Neuron (in vitro differentiated cells): ENCODE measurements at regions not wholly inside any gene's neighbourhood (a gene's known extent, or its start where the extent isn't known, plus 50 kb on each side); places are given as distances from the start of the nearest gene placed in this dataset.
"Not testable (repeated sequence)": the region's sequence is repeated elsewhere in the genome, so short reads cannot be mapped to it uniquely, and the experiment has no call there.

Source experiments
- H2AFZ ChIP-seq: one replicate; pipeline ENCODE4 v1.6.1; 2013; ENCODE audit warnings: low read depth, mild to moderate bottlenecking, inconsistent platforms, low read length, moderate library complexity
- H3K27me3 ChIP-seq: one replicate; pipeline ENCODE4 v1.6.1; 2013; ENCODE audit warnings: low read length; ENCODE audit not compliant: insufficient read depth
- H3K36me3 ChIP-seq: one replicate; pipeline ENCODE4 v1.6.1; 2013; ENCODE audit warnings: low read length; ENCODE audit not compliant: insufficient read depth
- H3K4me1 ChIP-seq: one replicate; pipeline ENCODE4 v1.6.1; 2013; ENCODE audit warnings: low read length; ENCODE audit not compliant: insufficient read depth
- H3K4me3 ChIP-seq: 2 replicates; pipeline ENCODE4 v1.5.1; 2013; ENCODE audit warnings: mild to moderate bottlenecking, low read length, moderate library complexity
- H3K9me3 ChIP-seq: one replicate; pipeline ENCODE4 v1.6.1; 2013; ENCODE audit warnings: low read length

DNA sequence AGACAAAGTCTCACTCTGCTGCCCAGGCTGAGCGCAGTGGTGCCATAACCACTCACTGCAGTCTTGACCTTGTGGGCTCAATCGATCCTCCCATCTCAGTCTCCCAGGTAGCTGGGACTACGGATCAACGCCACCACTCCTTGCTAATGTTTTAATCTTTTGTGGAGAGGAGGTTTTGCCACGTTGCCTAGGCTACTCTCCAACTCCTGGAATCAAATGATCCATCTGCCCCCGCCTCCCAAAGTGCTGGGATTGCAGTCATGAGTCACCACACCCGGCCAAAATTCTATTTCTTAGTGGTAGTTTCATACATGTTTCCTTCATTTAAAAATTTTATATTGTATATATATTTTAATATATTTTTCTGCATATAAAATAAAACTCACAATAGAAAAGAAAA lies 125.8 kb upstream of the CLNK start:
- Histone ChIP-seq H2AFZ (no peak overlapping the region), H3K36me3 (no peaks in the 10 kb centered on the region), H3K4me1 (peaks cover 3% of the 10 kb centered on the region)

DNA sequence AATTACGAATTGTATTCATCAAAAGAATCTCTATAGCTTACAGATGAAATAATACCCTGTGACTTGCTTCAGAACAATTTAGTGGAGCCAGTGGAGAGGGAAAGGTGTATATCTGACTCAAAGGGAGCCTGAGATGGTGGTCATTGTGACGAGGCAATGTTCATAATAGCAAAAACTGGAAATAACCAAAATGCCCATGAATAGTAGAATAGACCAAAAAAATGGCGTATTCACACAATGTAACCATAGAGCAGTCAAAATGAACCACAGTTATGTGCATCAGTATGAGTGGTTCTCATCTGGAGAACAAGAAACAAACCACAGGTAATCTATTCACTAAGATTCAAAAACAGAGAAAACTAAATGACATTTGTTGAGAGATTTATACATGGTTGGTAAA lies 125.3 kb upstream of the CLNK start:
- H3K4me1 ChIP-seq: peaks cover 8% of the 10 kb centered on the region
- H3K4me3 ChIP-seq: no peak overlapping the region
- no peaks in the 10 kb centered on the region for H3K9me3 ChIP-seq
- no peak overlapping the region for H2AFZ ChIP-seq
- no peaks in the 10 kb centered on the region for H3K36me3 ChIP-seq
- no peaks in the 10 kb centered on the region for H3K27me3 ChIP-seq

More for the DNA sequence above, 125.8 kb upstream of the CLNK start:
- Histone ChIP-seq H3K27me3 (no peaks in the 10 kb centered on the region), H3K9me3 (no peaks in the 10 kb centered on the region), H3K4me3 (no peak overlapping the region)

DNA sequence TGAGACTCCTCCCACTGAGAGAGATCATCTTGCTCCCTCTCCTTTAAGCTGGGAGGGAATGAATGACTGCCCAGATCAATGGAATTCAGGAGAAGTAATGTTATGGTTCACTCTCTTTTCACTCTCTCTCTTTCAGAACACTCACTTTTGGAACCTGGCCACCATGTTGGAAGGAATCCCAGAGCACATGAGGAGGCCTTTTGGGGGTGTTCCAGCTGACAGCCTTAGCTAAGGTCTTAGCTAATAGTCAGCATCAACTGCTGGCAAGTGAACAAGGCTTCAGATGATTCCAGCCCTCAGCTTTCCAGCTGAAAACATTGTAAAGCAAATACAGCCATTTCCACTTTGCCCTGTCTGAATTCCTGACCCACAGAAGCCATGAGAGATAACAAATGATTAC lies 124.0 kb upstream of the CLNK start:
- no peak overlapping the region for H2AFZ ChIP-seq
- peaks cover 9% of the 10 kb centered on the region for H3K4me1 ChIP-seq
- H3K9me3 ChIP-seq: no peaks in the 10 kb centered on the region
- no peaks in the 10 kb centered on the region for H3K27me3 ChIP-seq
- H3K36me3 ChIP-seq: no peaks in the 10 kb centered on the region
- H3K4me3 ChIP-seq: no peak overlapping the region

DNA sequence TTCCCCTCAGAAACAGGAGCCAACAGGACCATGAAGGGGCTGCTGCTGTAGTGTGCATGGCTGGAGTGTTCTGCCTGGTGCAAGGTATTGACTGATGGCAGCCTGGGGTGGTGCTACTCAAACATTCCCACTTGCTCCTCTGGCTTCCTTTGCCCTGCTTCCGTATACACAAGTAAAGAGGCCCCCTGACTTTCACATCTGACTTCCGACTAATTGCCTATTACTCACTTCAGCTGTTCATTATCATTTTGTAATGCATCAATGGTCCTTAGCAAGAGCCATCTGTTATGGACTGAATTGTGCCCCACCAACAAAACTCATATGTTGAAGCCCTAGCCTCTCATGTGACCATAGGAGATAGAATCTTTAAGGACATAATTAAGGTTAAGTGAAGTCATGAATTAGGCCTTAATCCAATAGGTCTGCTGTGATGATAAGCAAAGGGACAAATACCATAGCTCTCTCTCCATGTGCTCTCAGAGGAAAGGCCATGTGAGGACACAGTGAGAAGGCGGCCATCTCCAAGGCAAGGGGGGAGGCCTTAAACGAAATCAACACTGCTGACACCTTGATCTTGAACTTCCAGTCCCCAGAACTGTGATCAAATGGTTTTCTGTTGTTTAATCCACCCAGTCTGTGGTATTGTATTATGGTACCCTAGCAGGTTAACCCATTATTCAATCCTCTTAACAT lies 122.5 kb upstream of the CLNK start:
- Histone ChIP-seq H3K9me3 (no peaks in the 10 kb centered on the region), H3K4me3 (no peak overlapping the region), H3K4me1 (peaks cover 9% of the 10 kb centered on the region), H2AFZ (no peak overlapping the region), H3K27me3 (no peaks in the 10 kb centered on the region), H3K36me3 (no peaks in the 10 kb centered on the region)

DNA sequence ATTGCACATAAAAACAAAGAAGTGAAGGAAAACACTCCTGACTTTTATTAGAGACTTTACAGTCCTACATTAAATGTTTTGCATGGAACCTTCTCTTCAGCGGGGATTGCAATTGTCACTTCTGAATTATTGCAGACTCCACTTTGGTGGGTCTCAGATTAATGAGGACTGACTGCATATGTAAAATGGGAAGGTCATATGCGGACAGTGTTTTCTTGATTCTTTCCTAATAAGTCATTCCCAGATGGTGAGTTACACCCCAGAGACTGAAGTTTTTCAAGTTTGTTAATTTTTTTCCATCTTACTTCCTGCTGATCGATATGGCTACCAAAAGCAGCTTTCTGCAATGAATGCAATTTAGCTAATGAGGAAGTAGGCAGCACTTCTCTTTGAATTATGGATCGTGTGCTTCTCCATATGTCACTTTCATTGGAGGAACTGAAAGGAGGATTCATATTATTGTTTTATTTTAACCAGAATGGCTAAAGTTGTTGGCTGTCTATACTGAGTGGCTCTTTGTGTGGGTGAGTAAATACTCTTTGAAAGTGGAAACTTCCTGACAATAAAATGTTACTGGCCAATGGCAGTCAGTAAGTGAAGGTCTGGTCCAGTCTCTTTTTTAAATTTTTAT lies 119.3 kb upstream of the CLNK start:
- H3K4me3 ChIP-seq: no peak overlapping the region
- no peaks in the 10 kb centered on the region for H3K9me3 ChIP-seq
- peaks cover 9% of the 10 kb centered on the region for H3K4me1 ChIP-seq
- H3K27me3 ChIP-seq: no peaks in the 10 kb centered on the region
- H2AFZ ChIP-seq: no peak overlapping the region
- H3K36me3 ChIP-seq: no peaks in the 10 kb centered on the region

DNA sequence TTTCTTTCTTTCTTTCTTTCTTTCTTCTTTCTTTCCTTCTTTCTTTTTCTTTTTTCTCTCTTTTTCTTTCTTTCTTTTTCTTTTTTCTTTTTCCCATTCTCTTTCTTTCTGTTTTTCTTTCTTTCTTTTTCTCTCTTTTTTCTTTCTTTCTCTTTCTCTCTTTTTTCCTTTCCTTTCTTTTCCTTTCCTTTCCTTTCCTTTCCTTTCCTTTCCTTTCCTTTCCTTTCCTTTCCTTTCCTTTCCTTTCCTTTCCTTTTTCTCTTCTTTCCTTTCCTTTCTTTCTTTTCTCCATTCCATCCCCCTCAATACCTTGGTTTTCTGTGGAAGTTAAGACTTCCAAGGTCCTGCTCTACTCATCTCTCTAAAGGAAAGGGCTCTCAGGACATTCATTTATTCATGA lies 102.8 kb upstream of the CLNK start:
- H3K9me3 ChIP-seq: no peaks in the 10 kb centered on the region
- H3K4me3 ChIP-seq: no peak overlapping the region
- no peaks in the 10 kb centered on the region for H3K4me1 ChIP-seq
- no peak overlapping the region for H2AFZ ChIP-seq
- H3K27me3 ChIP-seq: no peaks in the 10 kb centered on the region
- H3K36me3 ChIP-seq: no peaks in the 10 kb centered on the region

DNA sequence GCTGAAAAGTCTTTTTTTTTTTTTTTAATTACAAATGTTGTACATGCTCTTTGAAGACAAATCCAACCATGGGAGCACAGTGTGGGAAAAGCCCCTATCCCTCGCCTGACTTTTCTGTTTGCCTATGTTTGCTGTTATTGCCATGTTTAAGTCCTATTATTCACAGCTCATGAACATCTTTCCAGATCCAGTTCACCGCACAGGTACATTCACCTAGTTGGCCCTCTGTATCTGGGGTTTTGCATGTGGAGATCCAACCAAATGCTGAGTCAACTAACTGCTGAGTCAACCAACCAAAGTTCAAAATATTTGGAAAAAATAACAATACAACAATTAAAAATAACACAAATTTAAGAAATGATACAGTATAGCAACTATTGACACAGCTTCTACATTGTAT lies 100.1 kb upstream of the CLNK start:
- Histone ChIP-seq H3K4me3 (no peak overlapping the region), H3K4me1 (no peaks in the 10 kb centered on the region), H2AFZ (no peak overlapping the region), H3K36me3 (no peaks in the 10 kb centered on the region), H3K9me3 (no peaks in the 10 kb centered on the region), H3K27me3 (no peaks in the 10 kb centered on the region)

DNA sequence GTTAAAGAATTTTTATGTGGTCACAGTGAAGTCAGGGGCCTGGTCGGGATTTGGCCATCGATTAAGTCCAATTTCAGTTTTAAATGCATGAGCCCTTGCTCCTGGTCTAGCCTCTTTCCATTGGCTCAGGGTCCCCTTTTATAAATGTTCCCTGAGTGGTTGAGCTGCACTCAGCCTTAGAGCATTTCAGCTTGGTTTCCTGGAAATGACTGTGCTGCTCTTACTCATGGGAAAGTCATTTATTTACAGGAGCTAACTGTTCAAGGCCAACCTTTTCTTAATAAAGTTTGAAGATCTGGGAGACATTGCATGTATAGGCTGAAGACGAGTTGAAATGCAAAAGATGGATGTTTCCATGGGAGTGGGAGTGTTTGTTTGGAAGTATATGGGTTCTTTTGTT lies 98.8 kb upstream of the CLNK start:
- Histone ChIP-seq H3K27me3 (no peaks in the 10 kb centered on the region), H3K36me3 (no peaks in the 10 kb centered on the region), H3K9me3 (no peaks in the 10 kb centered on the region), H2AFZ (no peak overlapping the region), H3K4me3 (no peak overlapping the region), H3K4me1 (no peaks in the 10 kb centered on the region)

DNA sequence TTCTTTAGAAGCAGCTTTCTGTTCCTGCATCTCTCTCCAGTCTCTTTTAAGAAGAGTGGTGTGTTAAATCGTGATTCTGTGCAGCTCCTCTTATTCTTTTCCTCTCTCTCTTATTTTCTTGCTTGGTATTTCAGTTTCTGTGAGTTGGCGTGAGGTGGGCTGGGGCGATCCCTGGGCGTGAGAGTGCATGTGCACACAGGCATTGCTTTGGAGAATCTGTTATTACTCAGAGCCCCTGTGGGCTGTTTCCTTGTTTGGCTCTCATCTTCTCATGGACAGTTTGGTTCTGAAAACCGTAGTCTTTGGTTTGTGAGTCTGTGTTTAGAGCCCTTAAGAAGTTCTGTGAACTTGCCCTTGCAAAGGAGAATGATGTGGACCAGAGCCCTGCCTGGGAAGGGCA lies 97.2 kb upstream of the CLNK start:
- H3K9me3 ChIP-seq: no peaks in the 10 kb centered on the region
- no peaks in the 10 kb centered on the region for H3K4me1 ChIP-seq
- no peak overlapping the region for H3K4me3 ChIP-seq
- no peaks in the 10 kb centered on the region for H3K27me3 ChIP-seq
- H3K36me3 ChIP-seq: no peaks in the 10 kb centered on the region
- no peak overlapping the region for H2AFZ ChIP-seq

DNA sequence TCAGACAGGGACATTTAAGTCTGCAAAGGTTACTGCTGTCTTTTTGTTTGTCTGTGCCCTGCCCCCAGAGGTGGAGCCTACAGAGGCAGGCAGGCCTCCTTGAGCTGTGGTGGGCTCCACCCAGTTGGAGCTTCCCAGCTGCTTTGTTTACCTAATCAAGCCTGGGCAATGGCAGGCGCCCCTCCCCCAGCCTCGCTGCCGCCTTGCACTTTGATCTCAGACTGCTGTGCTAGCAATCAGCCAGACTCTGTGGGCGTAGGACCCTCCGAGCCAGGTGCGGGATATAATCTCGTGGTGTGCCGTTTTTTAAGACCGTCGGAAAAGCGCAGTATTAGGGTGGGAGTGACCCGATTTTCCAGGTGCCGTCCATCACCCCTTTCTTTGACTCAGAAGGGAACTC lies 96.2 kb upstream of the CLNK start:
- not testable (repeated sequence) for H3K27me3 ChIP-seq, H3K36me3 ChIP-seq, H3K9me3 ChIP-seq, H3K4me1 ChIP-seq, H2AFZ ChIP-seq, H3K4me3 ChIP-seq

DNA sequence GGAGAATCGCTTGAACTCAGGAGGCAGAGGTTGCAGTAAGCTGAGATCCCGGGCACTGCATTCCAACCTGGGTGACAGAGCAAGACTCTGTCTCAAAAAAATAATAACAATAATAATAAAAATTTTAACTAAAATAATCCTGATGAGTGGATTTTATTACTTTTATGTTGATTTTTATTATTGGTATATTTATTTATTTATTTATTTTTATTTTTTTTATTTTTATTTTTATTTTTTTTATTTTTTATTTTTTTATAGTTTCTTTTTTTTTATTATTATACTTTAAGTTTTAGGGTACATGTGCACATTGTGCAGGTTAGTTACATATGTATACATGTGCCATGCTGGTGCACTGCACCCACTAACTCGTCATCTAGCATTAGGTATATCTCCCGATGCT lies 90.6 kb upstream of the CLNK start:
- H3K27me3 ChIP-seq, H3K4me3 ChIP-seq, H3K4me1 ChIP-seq, H3K36me3 ChIP-seq, H2AFZ ChIP-seq, H3K9me3 ChIP-seq: not testable (repeated sequence)

DNA sequence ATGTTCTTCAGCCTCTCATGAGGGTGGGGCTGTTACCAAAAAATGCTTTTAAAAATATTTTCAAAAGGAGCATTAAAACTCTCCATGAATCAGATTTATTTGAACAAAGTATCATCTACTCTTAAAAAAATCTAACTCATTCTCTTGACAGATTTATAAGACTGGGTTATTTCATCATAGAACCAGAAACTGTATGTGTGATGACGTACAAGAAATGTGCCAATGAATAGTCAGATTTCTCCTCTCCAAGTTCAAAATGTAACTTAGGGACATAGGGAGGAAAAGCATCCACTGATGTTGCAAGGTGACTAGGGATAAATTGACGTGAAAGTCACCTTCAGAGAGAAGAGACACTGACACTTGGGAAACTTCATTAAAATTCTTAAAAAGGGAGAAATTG lies 89.1 kb upstream of the CLNK start:
- H3K36me3 ChIP-seq: no peaks in the 10 kb centered on the region
- H3K27me3 ChIP-seq: no peaks in the 10 kb centered on the region
- no peak overlapping the region for H2AFZ ChIP-seq
- H3K9me3 ChIP-seq: no peaks in the 10 kb centered on the region
- H3K4me3 ChIP-seq: no peak overlapping the region
- no peaks in the 10 kb centered on the region for H3K4me1 ChIP-seq

DNA sequence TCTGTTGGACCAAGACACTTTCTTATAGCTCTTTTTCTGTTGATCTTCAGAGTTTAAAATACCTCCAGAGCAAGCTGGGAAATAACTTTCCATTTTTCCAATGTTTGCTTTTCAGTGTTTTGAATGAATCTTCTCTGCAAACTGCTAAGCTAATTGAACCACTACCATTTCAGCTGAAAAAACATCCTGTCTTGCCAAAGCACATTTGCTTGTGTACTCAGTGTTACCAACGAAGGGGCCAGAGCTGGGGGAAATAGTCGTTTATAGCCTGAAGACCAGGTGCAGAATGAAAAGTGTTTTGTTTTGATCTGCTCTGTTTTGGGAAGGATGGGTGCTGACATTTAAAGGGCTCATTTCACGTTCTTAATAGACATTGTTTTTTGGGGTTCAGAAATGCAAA lies 88.4 kb upstream of the CLNK start:
- no peaks in the 10 kb centered on the region for H3K27me3 ChIP-seq
- H3K4me1 ChIP-seq: no peaks in the 10 kb centered on the region
- H2AFZ ChIP-seq: no peak overlapping the region
- H3K9me3 ChIP-seq: no peaks in the 10 kb centered on the region
- H3K4me3 ChIP-seq: no peak overlapping the region
- no peaks in the 10 kb centered on the region for H3K36me3 ChIP-seq

DNA sequence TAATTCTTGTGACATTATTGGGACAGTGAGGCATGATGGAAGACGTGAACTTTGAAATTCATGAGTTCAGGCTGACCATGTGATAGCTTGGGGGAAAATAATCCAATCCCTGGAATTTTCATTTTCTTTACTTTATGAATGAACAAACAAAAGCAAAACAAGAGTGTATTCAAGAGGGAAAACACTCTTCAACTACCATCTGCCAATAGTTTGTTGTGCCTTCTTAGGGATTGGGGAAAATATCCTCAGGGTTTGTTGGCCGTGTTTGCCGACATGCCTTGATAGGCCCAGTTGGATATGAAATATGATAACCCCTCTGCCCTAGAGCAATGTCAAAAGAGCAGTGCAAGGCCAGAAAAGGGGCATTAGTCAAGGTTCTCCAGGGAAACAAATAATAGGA lies 80.8 kb upstream of the CLNK start:
- H3K27me3 ChIP-seq: no peaks in the 10 kb centered on the region
- H3K4me3 ChIP-seq: no peak overlapping the region

More for the DNA sequence above, 80.8 kb upstream of the CLNK start:
- Histone ChIP-seq H3K36me3 (no peaks in the 10 kb centered on the region), H2AFZ (no peak overlapping the region), H3K9me3 (no peaks in the 10 kb centered on the region), H3K4me1 (peaks cover 6% of the 10 kb centered on the region)
